AG10803 (cell line): ENCODE measurements at regions not wholly inside any gene's neighbourhood (a gene's known extent, or its start where the extent isn't known, plus 50 kb on each side); places are given as distances from the start of the nearest gene placed in this dataset.

Source experiments
- DNase-seq: peaks from one replicate; pipeline ENCODE4 v3.0.0; 2010; ENCODE audit warnings: low read depth
- H3K4me3 ChIP-seq: 2 replicates; pipeline ENCODE4 v1.5.1; 2011; ENCODE audit warnings: mild to moderate bottlenecking, low read length, control low read depth
- CTCF ChIP-seq: conservative IDR thresholded peaks from 2 replicates; pipeline ENCODE4 v1.5.1; 2011; ENCODE audit warnings: mild to moderate bottlenecking, low read length, control low read depth, inconsistent platforms

GRCh38 chr10:62652564-62652963, 152.0 kb upstream of the ADO start:
- no peak for DNase-seq
- H3K4me3 ChIP-seq = no peak overlapping the region
- no peak for TF ChIP-seq CTCF

- no peak for TF ChIP-seq CTCF
- no peak for DNase-seq
- H3K4me3 ChIP-seq = no peak overlapping the region
Measured at GRCh38 chr10:62653254-62653653, 151.3 kb upstream of the ADO start.

GRCh38 chr10:62654966-62655336, 149.6 kb upstream of the ADO start:
- DNase-seq = no peak
- TF ChIP-seq CTCF = no peak
- no peak overlapping the region for H3K4me3 ChIP-seq

GRCh38 chr10:62655337-62655994, 149.1 kb upstream of the ADO start:
- H3K4me3 ChIP-seq = no peak overlapping the region
- no peak for DNase-seq
- TF ChIP-seq CTCF = no peak

- TF ChIP-seq CTCF = no peak
- H3K4me3 ChIP-seq = no peak overlapping the region
- no peak for DNase-seq
Measured at GRCh38 chr10:62657244-62657835, 147.2 kb upstream of the ADO start.

GRCh38 chr10:62658516-62658915, 146.0 kb upstream of the ADO start:
- TF ChIP-seq CTCF = no peak
- no peak overlapping the region for H3K4me3 ChIP-seq
- DNase-seq = no peak

- no peak for DNase-seq
- no peak overlapping the region for H3K4me3 ChIP-seq
- no peak for TF ChIP-seq CTCF
Measured at GRCh38 chr10:62661143-62661542, 143.4 kb upstream of the ADO start.
